IMR-90 (cell line): ENCODE measurements at regions not wholly inside any gene's neighbourhood (a gene's known extent, or its start where the extent isn't known, plus 50 kb on each side); places are given as distances from the start of the nearest gene placed in this dataset.

Experiments used
- CEBPB ChIP-seq: IDR thresholded peaks from 2 replicates; pipeline ENCODE4 v1.6.1; 2012; ENCODE audit warnings: low read depth, low read length, improper control_type of control experiment
- CTCF ChIP-seq: conservative IDR thresholded peaks from 2 replicates; pipeline ENCODE4 v1.5.1; 2012; ENCODE audit warnings: mild to moderate bottlenecking, low read depth, low read length, improper control_type of control experiment
- FOS ChIP-seq: fragments of 150-350 bp; IDR thresholded peaks from 2 replicates; pipeline ENCODE4 v1.6.1; 2016; ENCODE audit warnings: low read depth, low read length
- POLR2A ChIP-seq: IDR thresholded peaks from 2 replicates; pipeline ENCODE4 v1.6.1; 2012; ENCODE audit warnings: mild to moderate bottlenecking, low read depth, low read length
- RAD21 ChIP-seq: IDR thresholded peaks from 2 replicates; pipeline ENCODE4 v1.6.1; 2012; ENCODE audit warnings: low read length, improper control_type of control experiment
- RCOR1 ChIP-seq: IDR thresholded peaks from 2 replicates; pipeline ENCODE4 v1.6.1; 2012; ENCODE audit warnings: mild to moderate bottlenecking, low read length, improper control_type of control experiment; ENCODE audit not compliant: insufficient replicate concordance
- RFX5 ChIP-seq: IDR thresholded peaks from 2 replicates; pipeline ENCODE4 v1.8.0; 2012; ENCODE audit warnings: low read depth, mild to moderate bottlenecking, low read length, moderate library complexity
- TF ChIP-seq, protein P1 (sequence below): fragments of 150-350 bp; IDR thresholded peaks from 2 replicates; pipeline ENCODE4 v1.6.1; 2016; ENCODE audit warnings: low read depth, mild to moderate bottlenecking, low read length, moderate library complexity, borderline replicate concordance

- TF ChIP-seq RFX5 = no peak
- TF ChIP-seq RCOR1 = no peak
- TF ChIP-seq, protein P1, sequence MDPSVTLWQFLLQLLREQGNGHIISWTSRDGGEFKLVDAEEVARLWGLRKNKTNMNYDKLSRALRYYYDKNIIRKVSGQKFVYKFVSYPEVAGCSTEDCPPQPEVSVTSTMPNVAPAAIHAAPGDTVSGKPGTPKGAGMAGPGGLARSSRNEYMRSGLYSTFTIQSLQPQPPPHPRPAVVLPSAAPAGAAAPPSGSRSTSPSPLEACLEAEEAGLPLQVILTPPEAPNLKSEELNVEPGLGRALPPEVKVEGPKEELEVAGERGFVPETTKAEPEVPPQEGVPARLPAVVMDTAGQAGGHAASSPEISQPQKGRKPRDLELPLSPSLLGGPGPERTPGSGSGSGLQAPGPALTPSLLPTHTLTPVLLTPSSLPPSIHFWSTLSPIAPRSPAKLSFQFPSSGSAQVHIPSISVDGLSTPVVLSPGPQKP = no peak
- no peak for TF ChIP-seq CTCF
- TF ChIP-seq RAD21 = no peak
- no peak for TF ChIP-seq CEBPB
- TF ChIP-seq POLR2A = no peak
- TF ChIP-seq FOS = no peak
Measured at GRCh38 chr11:22430141-22430541, 92.0 kb downstream of the SLC17A6 start.
